Omental fat pad (tissue), 3 donors: ENCODE measurements at regions not wholly inside any gene's neighbourhood (a gene's known extent, or its start where the extent isn't known, plus 50 kb on each side); places are given as distances from the start of the nearest gene placed in this dataset.
"Not testable (repeated sequence)": the region's sequence is repeated elsewhere in the genome, so short reads cannot be mapped to it uniquely, and the experiment has no call there.

Source experiments
- ATAC-seq: fragments of 150-250 bp; one replicate; pipeline ENCODE4 v1.9.1; 2016; ENCODE audit warnings: mild to moderate bottlenecking, moderate library complexity; ENCODE audit not compliant: low FRiP score
- DNase-seq: peaks from one replicate; pipeline ENCODE4 v3.0.0-alpha.2; 2019; ENCODE audit warnings: low spot score
- TF ChIP-seq, protein P1 (sequence below), 3 donors: fragments of 450-650 bp; IDR thresholded peaks; one replicate each; pipeline ENCODE4 v1.5.1; 2016 to 2017; ENCODE audit warnings: antibody characterized with exemption in 3 of 3, mild to moderate bottlenecking in 3 of 3, moderate library complexity in 2 of 3

DNA sequence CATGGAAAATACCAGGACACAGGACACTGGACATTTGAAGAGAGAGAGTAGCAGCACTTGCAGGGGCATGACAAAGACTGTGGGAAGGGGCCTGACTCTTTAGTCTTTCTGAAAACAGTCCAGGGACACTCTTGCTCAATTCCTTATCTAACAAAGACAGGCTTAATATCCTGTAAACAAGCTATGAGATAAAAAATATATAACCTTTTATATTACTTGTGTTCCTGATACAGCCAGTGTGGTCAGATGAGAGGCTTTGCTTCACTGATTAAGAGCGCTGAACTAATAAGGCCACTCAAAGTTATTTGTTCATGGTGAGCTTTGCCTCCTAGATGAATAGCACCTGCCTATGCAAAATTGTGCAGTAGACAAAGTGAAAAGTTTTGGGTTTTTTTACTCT lies 518.7 kb downstream of the LRRC70 start:
- ATAC-seq: no peak
- DNase-seq: no peak
- TF ChIP-seq, protein P1, sequence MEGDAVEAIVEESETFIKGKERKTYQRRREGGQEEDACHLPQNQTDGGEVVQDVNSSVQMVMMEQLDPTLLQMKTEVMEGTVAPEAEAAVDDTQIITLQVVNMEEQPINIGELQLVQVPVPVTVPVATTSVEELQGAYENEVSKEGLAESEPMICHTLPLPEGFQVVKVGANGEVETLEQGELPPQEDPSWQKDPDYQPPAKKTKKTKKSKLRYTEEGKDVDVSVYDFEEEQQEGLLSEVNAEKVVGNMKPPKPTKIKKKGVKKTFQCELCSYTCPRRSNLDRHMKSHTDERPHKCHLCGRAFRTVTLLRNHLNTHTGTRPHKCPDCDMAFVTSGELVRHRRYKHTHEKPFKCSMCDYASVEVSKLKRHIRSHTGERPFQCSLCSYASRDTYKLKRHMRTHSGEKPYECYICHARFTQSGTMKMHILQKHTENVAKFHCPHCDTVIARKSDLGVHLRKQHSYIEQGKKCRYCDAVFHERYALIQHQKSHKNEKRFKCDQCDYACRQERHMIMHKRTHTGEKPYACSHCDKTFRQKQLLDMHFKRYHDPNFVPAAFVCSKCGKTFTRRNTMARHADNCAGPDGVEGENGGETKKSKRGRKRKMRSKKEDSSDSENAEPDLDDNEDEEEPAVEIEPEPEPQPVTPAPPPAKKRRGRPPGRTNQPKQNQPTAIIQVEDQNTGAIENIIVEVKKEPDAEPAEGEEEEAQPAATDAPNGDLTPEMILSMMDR (IDR thresholded peaks at IDR 0.05): no peak

DNA sequence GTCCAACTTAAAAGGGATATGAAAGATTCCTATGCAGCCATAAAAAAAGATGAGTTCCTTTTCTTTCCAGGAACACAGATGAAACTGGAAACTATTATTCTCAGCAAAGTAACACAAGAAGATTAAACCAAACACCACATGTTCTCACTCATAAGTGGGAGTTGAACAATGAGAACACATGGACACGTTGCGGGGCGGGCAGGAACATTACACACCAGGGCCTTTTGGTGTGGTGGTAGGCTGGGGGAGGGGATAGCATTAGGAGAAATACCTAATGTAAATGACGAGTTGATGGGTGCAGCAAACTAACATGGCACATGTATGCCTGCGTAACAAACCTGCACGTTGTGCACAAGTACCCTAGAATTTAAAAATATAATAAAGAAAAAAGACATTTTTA lies 516.1 kb downstream of the LRRC70 start:
- no peak for DNase-seq
- TF ChIP-seq, protein P1 (IDR thresholded peaks at IDR 0.05): no peak
- ATAC-seq: no peak

DNA sequence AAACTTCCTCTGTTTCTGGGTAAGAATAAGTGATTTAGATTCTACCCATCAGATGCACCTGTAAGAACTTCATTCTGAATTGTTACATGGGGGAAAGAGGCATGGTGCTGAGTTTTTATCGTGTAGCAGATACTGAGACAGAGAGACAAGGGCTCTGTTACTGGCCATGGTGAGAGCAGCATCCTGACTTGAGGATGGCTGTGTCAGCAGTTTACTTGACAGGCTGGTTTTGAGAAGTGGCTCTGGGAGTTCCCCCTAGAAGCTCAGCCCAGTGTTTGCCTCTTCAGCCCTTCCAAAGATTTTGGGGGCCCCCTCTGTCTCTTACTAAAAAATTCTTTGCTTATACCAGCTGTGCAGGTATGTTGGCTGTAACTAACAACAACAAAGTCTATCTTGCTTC lies 510.5 kb downstream of the LRRC70 start:
- ATAC-seq (no peak), DNase-seq (no peak)
- TF ChIP-seq, protein P1 (IDR thresholded peaks at IDR 0.05): no peak

DNA sequence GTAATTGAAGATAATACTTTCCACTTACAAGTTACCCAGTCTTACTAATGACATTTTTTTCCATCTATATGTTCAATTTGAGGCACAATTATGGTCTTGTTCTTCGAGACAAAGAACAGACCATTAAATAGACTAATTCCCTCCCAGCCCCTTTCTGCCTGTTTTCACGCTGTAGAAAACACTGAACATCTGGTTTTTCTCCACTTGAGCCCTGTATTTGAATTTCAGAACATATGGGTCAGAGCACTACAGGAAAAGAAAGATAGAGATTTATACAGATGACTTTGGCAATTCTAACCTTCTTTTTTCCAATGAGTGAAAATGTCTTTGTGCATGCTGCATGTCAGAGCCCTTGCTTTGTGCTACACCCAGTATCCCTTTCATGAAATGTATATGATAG lies 506.9 kb downstream of the LRRC70 start:
- TF ChIP-seq, protein P1 (IDR thresholded peaks at IDR 0.05): no peak
- DNase-seq (no peak), ATAC-seq (no peak)

DNA sequence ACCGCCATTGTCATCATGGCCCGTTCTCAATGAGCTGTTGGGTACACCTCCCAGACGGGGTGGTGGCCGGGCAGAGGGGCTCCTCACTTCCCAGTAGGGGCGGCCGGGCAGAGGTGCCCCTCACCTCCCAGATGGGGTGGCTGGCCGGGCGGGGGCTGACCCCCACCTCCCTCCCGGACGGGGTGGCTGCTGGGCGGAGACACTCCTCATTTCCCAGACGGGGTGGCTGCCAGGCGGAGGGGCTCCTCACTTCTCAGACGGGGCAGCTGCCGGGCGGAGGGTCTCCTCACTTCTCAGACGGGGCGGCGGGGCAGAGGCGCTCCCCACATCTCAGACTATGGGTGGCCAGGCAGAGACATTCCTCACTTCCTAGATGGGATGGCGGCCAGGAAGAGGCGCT lies 505.1 kb downstream of the LRRC70 start:
- ATAC-seq, DNase-seq: not testable (repeated sequence)

DNA sequence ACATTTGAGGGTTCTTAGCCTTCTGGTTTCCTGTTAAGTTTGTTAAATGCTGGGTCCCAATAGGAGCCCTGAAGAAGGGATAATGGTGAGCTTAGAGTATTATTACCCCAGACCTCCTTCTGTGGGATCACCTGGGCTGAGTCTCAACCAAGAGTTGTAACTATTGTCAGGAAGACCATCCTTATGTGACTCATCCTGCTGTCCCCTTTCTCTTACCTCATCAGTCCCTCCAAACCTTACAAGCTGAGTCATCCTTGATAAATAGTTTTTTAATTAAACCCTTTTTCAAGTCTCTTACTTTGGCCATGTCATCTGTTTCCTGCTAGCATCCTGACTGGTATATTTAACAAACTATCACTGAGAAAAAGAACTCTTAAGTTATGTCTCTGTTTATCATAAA lies 502.8 kb downstream of the LRRC70 start:
- DNase-seq (no peak), ATAC-seq (no peak)
- TF ChIP-seq, protein P1 (IDR thresholded peaks at IDR 0.05): no peak

DNA sequence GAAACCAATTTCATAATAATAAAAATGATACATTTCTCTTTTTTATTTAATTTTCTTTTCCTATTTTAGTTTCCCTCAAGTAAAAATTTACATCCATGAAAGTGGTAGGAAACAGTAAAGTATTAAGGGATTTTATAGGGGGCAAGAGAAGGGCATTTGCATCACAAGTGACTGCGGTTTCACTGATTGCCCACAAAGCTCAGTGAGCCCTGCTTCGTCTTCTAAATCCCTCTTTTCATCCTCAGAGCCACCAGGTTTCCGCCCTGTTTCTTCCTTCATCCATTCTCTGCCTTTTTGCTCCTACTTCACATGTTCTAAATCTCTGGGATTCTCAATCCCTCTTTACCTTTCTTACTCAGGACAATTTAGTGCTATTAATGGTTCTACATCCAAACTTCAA lies 491.4 kb downstream of the LRRC70 start:
- TF ChIP-seq, protein P1 (IDR thresholded peaks at IDR 0.05): no peak
- DNase-seq: no peak
- no peak for ATAC-seq

DNA sequence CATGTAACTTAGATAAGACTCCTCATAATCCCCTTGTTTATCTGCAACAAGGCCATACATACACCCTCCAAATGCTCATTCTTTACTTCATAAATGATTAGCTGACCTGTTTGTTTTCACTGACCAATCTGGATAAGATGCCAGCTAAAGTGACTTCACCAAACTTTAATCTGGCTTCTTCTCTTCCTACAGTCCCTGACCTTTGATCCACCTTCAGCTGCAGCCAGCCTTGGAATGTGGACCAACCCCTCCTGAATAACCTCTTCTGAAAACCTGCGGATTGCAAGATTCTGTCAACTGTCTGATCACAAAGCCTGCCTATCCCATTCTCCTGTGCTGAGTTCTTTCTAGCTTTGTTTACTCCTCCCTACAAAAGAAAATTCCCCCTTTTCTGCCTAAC lies 476.8 kb downstream of the LRRC70 start:
- TF ChIP-seq, protein P1 (IDR thresholded peaks at IDR 0.05): no peak
- ATAC-seq: no peak
- no peak for DNase-seq
